Cardiac fibroblast (primary cell): ENCODE measurements at regions not wholly inside any gene's neighbourhood (a gene's known extent, or its start where the extent isn't known, plus 50 kb on each side); places are given as distances from the start of the nearest gene placed in this dataset.

Source experiments
- DNase-seq, 2 donors: peaks; one replicate each; pipeline versions ENCODE4 v3.0.0 to v3.0.0-alpha.2; 2010; ENCODE audit warnings: low read depth in 2 of 2
- H3K4me3 ChIP-seq, 2 donors: replicated peaks in 1 of 2; 1 replicate in 1 of 2; 2 replicates in 1 of 2; pipeline ENCODE4 v1.5.1; 2011; ENCODE audit warnings: low read depth in 2 of 2, low read length in 2 of 2, mild to moderate bottlenecking in 2 of 2, moderate library complexity in 1 of 2
- CTCF ChIP-seq: IDR thresholded peaks from one replicate; pipeline ENCODE4 v1.5.1; 2011; ENCODE audit warnings: low read depth, mild to moderate bottlenecking, low read length, inconsistent platforms

GRCh38 chr2:121147766-121148165 is 137.2 kb downstream of the TFCP2L1 start:
- no peak overlapping the region for H3K4me3 ChIP-seq
- TF ChIP-seq CTCF, result no peak
- no peak for DNase-seq

- TF ChIP-seq CTCF, result no peak
- no peak for DNase-seq
- H3K4me3 ChIP-seq, result no peak overlapping the region
These were observed 136.5 kb downstream of the TFCP2L1 start for GRCh38 chr2:121148481-121148880.

- no peak for TF ChIP-seq CTCF
- no peak for DNase-seq
- no peak overlapping the region for H3K4me3 ChIP-seq
These were observed 135.6 kb downstream of the TFCP2L1 start for GRCh38 chr2:121149384-121149783.

- TF ChIP-seq CTCF, result no peak
- DNase-seq, result no peak
- no peak overlapping the region for H3K4me3 ChIP-seq
These were observed 134.9 kb downstream of the TFCP2L1 start for GRCh38 chr2:121150126-121150525.

- no peak for DNase-seq
These were observed 134.3 kb downstream of the TFCP2L1 start for GRCh38 chr2:121150713-121151112.

GRCh38 chr2:121151311-121152109 is 133.5 kb downstream of the TFCP2L1 start:
- no peak for TF ChIP-seq CTCF
- no peak for DNase-seq
- H3K4me3 ChIP-seq, result no peak overlapping the region

More at GRCh38 chr2:121150713-121151112, 134.3 kb downstream of the TFCP2L1 start:
- no peak for TF ChIP-seq CTCF
- H3K4me3 ChIP-seq, result no peak overlapping the region

- no peak for DNase-seq
- TF ChIP-seq CTCF, result no peak
These were observed 132.1 kb downstream of the TFCP2L1 start for GRCh38 chr2:121152861-121153260.

More at GRCh38 chr2:121152861-121153260, 132.1 kb downstream of the TFCP2L1 start:
- H3K4me3 ChIP-seq, result no peak overlapping the region
